H9 (cell line): ENCODE measurements at regions not wholly inside any gene's neighbourhood (a gene's known extent, or its start where the extent isn't known, plus 50 kb on each side); places are given as distances from the start of the nearest gene placed in this dataset.
A peak's percentile ranks its signal among the peaks of the same experiment; 100 is the strongest.

Experiments used
- DNase-seq: peaks from one replicate; pipeline ENCODE4 v3.0.0-alpha.2; 2017
- H2AFZ ChIP-seq: one replicate; pipeline ENCODE4 v1.6.1; 2013; ENCODE audit warnings: mild to moderate bottlenecking, low read length, control low read depth, moderate library complexity
- H2AK5ac ChIP-seq: 2 replicates; pipeline ENCODE4 v1.6.1; 2013; ENCODE audit warnings: low read length, control low read depth, mixed read lengths; ENCODE audit not compliant: insufficient read length
- H2BK120ac ChIP-seq: one replicate; pipeline ENCODE4 v1.6.1; 2013; ENCODE audit warnings: low read depth, mild to moderate bottlenecking, low read length, control low read depth, inconsistent platforms; ENCODE audit not compliant: poor library complexity, severe bottlenecking
- H2BK12ac ChIP-seq: 2 replicates; pipeline ENCODE4 v1.6.1; 2013; ENCODE audit warnings: low read length, control low read depth, mixed read lengths, low read depth; ENCODE audit not compliant: insufficient read length
- H2BK15ac ChIP-seq: 2 replicates; pipeline ENCODE4 v1.6.1; 2013; ENCODE audit warnings: low read depth, low read length, control low read depth
- H2BK20ac ChIP-seq: one replicate; pipeline ENCODE4 v1.6.1; 2013; ENCODE audit warnings: low read depth, mild to moderate bottlenecking, low read length, control low read depth, inconsistent platforms; ENCODE audit not compliant: poor library complexity, severe bottlenecking
- H2BK5ac ChIP-seq: 2 replicates; pipeline ENCODE4 v1.6.1; 2013; ENCODE audit warnings: low read length, control low read depth, mixed read lengths; ENCODE audit not compliant: insufficient read length
- H3K14ac ChIP-seq: 2 replicates; pipeline ENCODE4 v1.6.1; 2013; ENCODE audit warnings: low read length, control low read depth; ENCODE audit not compliant: insufficient read depth
- H3K18ac ChIP-seq: 2 replicates; pipeline ENCODE4 v1.6.1; 2013; ENCODE audit warnings: low read depth, mild to moderate bottlenecking, mixed read lengths, low read length, control low read depth; ENCODE audit not compliant: insufficient read length
- H3K23ac ChIP-seq: 2 replicates; pipeline ENCODE4 v1.6.1; 2013; ENCODE audit warnings: low read length, control low read depth, mixed read lengths, low read depth; ENCODE audit not compliant: insufficient read length
- H3K23me2 ChIP-seq: 2 replicates; pipeline ENCODE4 v1.6.1; 2013; ENCODE audit warnings: low read depth, mild to moderate bottlenecking, mixed read lengths, low read length, control low read depth; ENCODE audit not compliant: insufficient read length, poor library complexity, severe bottlenecking
- H3K27ac ChIP-seq: 2 replicates; pipeline ENCODE4 v1.5.1; 2013; ENCODE audit warnings: low read length, control low read depth, mixed read lengths, low read depth; ENCODE audit not compliant: insufficient read length
- H3K27me3 ChIP-seq: 2 replicates; pipeline ENCODE4 v1.6.1; 2013; ENCODE audit warnings: low read length, control low read depth, inconsistent platforms; ENCODE audit not compliant: insufficient read depth
- H3K4ac ChIP-seq: 2 replicates; pipeline ENCODE4 v1.6.1; 2013; ENCODE audit warnings: low read depth, mild to moderate bottlenecking, control low read depth, inconsistent platforms, low read length, moderate library complexity
- H3K4me1 ChIP-seq: 2 replicates; pipeline ENCODE4 v1.6.1; 2013; ENCODE audit warnings: low read length, control low read depth, inconsistent platforms; ENCODE audit not compliant: insufficient read depth
- H3K4me2 ChIP-seq: 2 replicates; pipeline ENCODE4 v1.6.1; 2013; ENCODE audit warnings: low read length, control low read depth, mixed read lengths; ENCODE audit not compliant: insufficient read length, insufficient read depth
- H3K56ac ChIP-seq: 2 replicates; pipeline ENCODE4 v1.6.1; 2013; ENCODE audit warnings: low read depth, mild to moderate bottlenecking, mixed read lengths, low read length, control low read depth; ENCODE audit not compliant: insufficient read length
- H3K79me1 ChIP-seq: 2 replicates; pipeline ENCODE4 v1.6.1; 2013; ENCODE audit warnings: low read depth, mild to moderate bottlenecking, moderate library complexity, low read length, control low read depth, inconsistent platforms; ENCODE audit not compliant: insufficient read depth, poor library complexity, severe bottlenecking
- H3K79me2 ChIP-seq: 2 replicates; pipeline ENCODE4 v1.6.1; 2013; ENCODE audit warnings: low read length, control low read depth, inconsistent platforms; ENCODE audit not compliant: insufficient read depth
- H3K9ac ChIP-seq: 2 replicates; pipeline ENCODE4 v1.6.1; 2013; ENCODE audit warnings: low read length, control low read depth, mixed read lengths; ENCODE audit not compliant: insufficient read length; ENCODE audit errors: extremely low read depth
- H3K9me3 ChIP-seq: one replicate; pipeline ENCODE4 v1.6.1; 2013; ENCODE audit warnings: low read depth, low read length, inconsistent platforms; ENCODE audit not compliant: control insufficient read depth
- H3T11ph ChIP-seq: one replicate; pipeline ENCODE4 v1.6.1; 2013; ENCODE audit warnings: mild to moderate bottlenecking, low read length, control low read depth, inconsistent platforms
- H4K20me1 ChIP-seq: one replicate; pipeline ENCODE4 v1.6.1; 2013; ENCODE audit not compliant: control insufficient read depth, insufficient read length, insufficient read depth
- H4K5ac ChIP-seq: 2 replicates; pipeline ENCODE4 v1.6.1; 2013; ENCODE audit warnings: low read depth, mild to moderate bottlenecking, mixed read lengths, low read length, control low read depth; ENCODE audit not compliant: insufficient read length
- H4K8ac ChIP-seq: replicated peaks from 2 replicates; pipeline ENCODE4 v1.6.1; 2013; ENCODE audit warnings: low read length, control low read depth, mixed read lengths, low read depth; ENCODE audit not compliant: insufficient read length
- H4K91ac ChIP-seq: 2 replicates; pipeline ENCODE4 v1.6.1; 2013; ENCODE audit warnings: low read depth, mild to moderate bottlenecking, moderate library complexity, mixed read lengths, low read length, control low read depth; ENCODE audit not compliant: insufficient read length
- H3K27ac Mint-ChIP-seq, 3 experiments: 2 replicates in 2 of 3; 3 replicates in 1 of 3; pipeline ENCODE4 v1.8.0; 2020 to 2021; ENCODE audit warnings: mixed read lengths in 3 of 3, mild to moderate bottlenecking in 1 of 3, moderate library complexity in 1 of 3
- H3K27me3 Mint-ChIP-seq: 2 replicates; pipeline ENCODE4 v1.8.0; 2021; ENCODE audit warnings: low read depth, mild to moderate bottlenecking, moderate library complexity, mixed read lengths
- H3K36me3 Mint-ChIP-seq, 3 experiments: 2 replicates in 2 of 3; 3 replicates in 1 of 3; pipeline ENCODE4 v1.8.0; 2020 to 2021; ENCODE audit warnings: low read depth in 3 of 3, mixed read lengths in 3 of 3; ENCODE audit not compliant: insufficient read depth in 1 of 3
- H3K4me1 Mint-ChIP-seq, 2 experiments: 2 replicates each; pipeline ENCODE4 v1.8.0; 2020; ENCODE audit warnings: mixed read lengths in 2 of 2
- H3K4me3 Mint-ChIP-seq, 2 experiments: 2 replicates in 1 of 2; 3 replicates in 1 of 2; pipeline ENCODE4 v1.8.0; 2020 to 2021; ENCODE audit warnings: mild to moderate bottlenecking in 2 of 2, mixed read lengths in 2 of 2, moderate library complexity in 1 of 2
- H3K9me3 Mint-ChIP-seq, 2 experiments: 2 replicates in 1 of 2; 3 replicates in 1 of 2; pipeline ENCODE4 v1.8.0; 2020; ENCODE audit warnings: mild to moderate bottlenecking in 2 of 2, mixed read lengths in 2 of 2, moderate library complexity in 1 of 2
- CTCF ChIP-seq: fragments of 200-600 bp; sonication (generic); conservative IDR thresholded peaks from 3 replicates; pipeline ENCODE4 v1.8.0; 2021; ENCODE audit warnings: antibody characterized with exemption, mild to moderate bottlenecking
- WGBS: extraction: QIAGEN DNeasy Blood & Tissue Kit; methylation state at CpG from one replicate; pipeline ENCODE4 v1.1.7; 2013; ENCODE audit warnings: missing lambda C conversion rate, low lambda C conversion rate, mixed read lengths; ENCODE audit not compliant: insufficient read length; ENCODE audit errors: extremely low coverage; 5-methylcytosine and 5-hydroxymethylcytosine counted together

- Histone ChIP-seq H3K79me2 (no peaks in the 10 kb centered on the region), H3K4me1 (no peaks in the 10 kb centered on the region), H4K91ac (no peak overlapping the region), H4K20me1 (no peaks in the 10 kb centered on the region), H4K5ac (no peak overlapping the region), H2BK20ac (no peak overlapping the region), H3K18ac (no peak overlapping the region), H2BK120ac (no peak overlapping the region), H3K4ac (no peak overlapping the region), H2BK5ac (no peak overlapping the region), H3K79me1 (no peaks in the 10 kb centered on the region), H2AFZ (no peak overlapping the region), H2AK5ac (no peak overlapping the region), H4K8ac (no peak overlapping the region), H3K27ac (no peak overlapping the region), H3K27me3 (no peaks in the 10 kb centered on the region), H3K23ac (no peak overlapping the region), H2BK12ac (no peak overlapping the region), H3T11ph (no peak overlapping the region), H3K23me2 (no peaks in the 10 kb centered on the region), H2BK15ac (no peak overlapping the region), H3K14ac (no peak overlapping the region), H3K56ac (no peak overlapping the region), H3K4me2 (no peak overlapping the region), H3K9me3 (no peaks in the 10 kb centered on the region), H3K9ac (no peak overlapping the region)
- Mint-ChIP-seq H3K4me1 (peaks cover 20 to 22% of the 10 kb centered on the region in 2 experiments), H3K27me3 (peaks cover 2% of the 10 kb centered on the region), H3K36me3 (no peaks in the 10 kb centered on the region; a peak in 1 of 7 replicates), H3K27ac (no peak overlapping the region), H3K4me3 (no peak overlapping the region), H3K9me3 (no peaks in the 10 kb centered on the region; a peak in 2 of 5 replicates)
- WGBS: no CpG with 5 or more reads among the region's 6 CpGs
- peak; percentile 49 for DNase-seq
- TF ChIP-seq CTCF: peak; percentile 72
These were observed 1066.5 kb downstream of the TYW1 start for GRCh38 chr7:68063171-68063570.
